A204.1 (cell line): ENCODE measurements at regions not wholly inside any gene's neighbourhood (a gene's known extent, or its start where the extent isn't known, plus 50 kb on each side); places are given as distances from the start of the nearest gene placed in this dataset.
A peak's percentile ranks its signal among the peaks of the same experiment; 100 is the strongest.

Source experiments
- FAIRE-seq: peaks from 2 replicates; lab custom pipeline; 2012; peaks lifted over from hg19 to GRCh38; lab: Jason Lieb, UNC

DNA sequence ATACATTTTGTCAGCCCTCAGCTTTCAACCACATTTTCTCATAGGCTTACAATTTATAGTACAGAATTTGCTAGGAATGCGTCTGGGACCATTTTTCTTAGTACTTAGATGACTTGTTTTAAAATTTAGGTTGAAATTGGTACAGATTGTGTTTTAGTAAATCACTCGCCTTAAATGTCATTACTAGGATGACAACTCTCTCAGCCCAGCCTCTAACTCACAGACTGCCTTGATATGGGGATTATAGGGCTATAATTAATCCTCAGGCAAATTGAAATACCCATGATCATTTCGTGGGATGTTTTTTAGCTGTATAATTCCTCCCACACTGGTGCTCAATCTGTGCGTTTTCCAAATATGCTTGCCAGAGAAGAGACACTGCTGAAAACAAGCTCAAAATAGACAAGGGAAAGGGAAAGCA is 299.7 kb upstream of the AKR1E2 start:
- FAIRE-seq = no peak

- FAIRE-seq = no peak
Observed at GRCh38 chr10:4525103-4525502, 300.9 kb upstream of the AKR1E2 start.

DNA sequence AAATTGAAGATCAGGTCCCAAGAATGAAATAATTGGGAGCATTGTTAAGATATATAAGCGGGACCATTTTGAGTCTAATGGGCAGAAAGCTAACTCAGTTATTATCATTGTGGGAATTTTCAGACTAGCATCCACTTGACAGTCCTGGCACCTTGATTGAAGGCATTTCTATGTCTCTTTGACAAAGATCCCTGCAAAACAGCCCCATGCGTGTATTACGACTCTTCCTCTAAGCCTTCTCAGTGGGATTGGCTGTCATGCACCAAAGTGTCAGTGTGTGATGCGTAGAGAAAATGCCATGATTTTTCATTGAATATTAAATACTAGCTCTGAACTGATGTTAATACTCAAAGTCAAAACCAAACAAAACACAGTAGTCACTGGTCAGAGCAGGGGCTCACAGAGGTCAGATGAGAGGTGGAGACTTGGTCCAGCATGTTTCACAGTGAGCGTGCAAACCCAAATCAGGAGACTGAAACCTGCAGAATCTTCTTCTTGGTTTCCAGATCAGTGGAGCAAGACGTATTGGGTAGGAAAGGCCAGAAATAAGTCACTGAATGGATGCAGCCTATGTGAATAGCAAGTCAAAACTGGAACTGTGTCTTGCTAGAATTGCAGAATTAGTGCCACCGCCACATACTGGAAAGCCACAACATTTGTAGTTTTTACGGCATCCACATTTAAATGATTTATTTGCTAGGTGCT is 303.6 kb upstream of the AKR1E2 start:
- no peak for FAIRE-seq

DNA sequence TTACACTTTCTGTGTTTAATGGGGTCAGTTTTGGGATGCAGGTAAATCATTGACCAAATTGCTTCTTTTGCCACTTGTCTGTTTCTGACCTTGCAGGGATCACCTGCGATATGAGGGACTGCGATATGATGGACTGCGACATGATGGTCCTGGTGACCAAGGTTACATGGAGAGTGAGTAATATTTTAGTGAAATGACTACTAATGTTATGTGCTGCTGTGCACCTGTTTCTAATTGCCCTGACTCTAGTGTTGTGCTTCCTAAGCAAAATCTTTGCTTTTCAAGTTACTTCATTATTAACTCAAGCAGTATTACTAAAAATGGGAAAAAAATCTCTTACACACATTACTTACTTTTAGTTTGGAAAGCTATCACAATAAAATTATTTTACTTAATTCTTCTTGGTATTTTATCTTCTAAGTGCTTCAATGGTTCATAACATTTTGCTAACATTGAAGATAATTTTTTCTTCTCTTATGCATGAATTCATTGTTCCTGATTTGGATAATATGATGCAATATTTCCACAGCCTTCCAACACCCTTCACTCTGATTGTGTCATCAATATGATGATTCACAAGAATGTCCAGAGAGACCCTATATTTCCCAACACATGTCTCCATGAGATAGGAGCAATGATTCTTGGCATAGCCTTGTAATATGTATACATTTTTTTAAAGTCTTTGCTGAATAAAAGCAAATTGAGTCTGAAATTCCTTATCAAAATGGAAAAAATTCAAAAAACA is 306.2 kb upstream of the AKR1E2 start:
- no peak for FAIRE-seq

- FAIRE-seq = no peak
Observed at GRCh38 chr10:4517746-4518145, 308.3 kb upstream of the AKR1E2 start.

DNA sequence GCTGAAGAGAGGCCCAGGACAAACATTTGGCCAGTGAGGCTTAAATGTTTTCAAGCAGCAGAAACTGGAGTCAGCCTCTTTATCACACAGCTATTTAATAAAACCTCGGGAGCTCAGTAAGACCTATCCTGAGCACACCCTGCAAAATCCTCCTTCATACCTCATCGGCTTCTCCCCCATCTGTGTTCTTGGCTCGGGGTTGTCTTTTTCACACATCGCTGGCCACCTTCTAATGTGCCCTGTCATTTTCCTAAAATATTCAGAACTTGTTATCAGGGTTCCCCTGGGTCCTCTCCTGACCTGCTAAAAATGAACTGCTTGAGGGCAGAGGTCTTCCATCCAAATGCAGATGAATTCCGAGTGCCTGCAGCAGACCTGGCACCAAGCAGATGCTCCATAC is 310.3 kb upstream of the AKR1E2 start:
- FAIRE-seq = no peak

- no peak for FAIRE-seq
Observed at GRCh38 chr10:4514445-4515108, 311.4 kb upstream of the AKR1E2 start.

DNA sequence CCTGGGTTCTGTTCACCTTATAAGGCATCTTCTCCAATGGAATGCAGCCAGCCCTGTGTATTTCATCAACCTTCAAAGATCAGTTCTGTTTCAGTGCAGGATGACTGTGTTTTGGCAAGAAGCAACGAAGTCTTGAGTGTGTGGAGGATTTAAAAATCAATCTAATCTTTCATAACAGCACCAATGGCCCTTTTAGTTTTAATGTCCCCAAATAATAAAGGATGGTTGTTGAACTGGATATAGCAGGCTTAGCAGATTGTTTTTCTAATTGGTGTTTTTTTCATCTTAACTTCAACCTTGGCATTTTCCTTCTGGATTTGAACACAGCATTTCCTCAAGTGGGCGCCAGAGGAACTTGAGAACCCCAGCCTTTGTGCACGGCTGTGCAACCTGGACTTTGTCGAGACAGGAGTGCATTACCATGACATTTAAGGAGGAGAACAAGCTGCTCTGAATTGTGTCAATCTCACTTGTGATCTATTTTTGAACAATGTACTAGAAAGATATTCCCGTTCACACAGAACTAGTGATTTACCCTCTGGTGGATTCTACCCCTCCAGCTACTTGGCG is 313.3 kb upstream of the AKR1E2 start:
- peak; percentile 60 for FAIRE-seq

- FAIRE-seq = no peak
Observed at GRCh38 chr10:4512196-4512595, 313.8 kb upstream of the AKR1E2 start.

GRCh38 chr10:4511509-4511908 is 314.5 kb upstream of the AKR1E2 start:
- FAIRE-seq = no peak

GRCh38 chr10:4509405-4509804 is 316.6 kb upstream of the AKR1E2 start:
- FAIRE-seq = no peak

GRCh38 chr10:4506095-4506494 is 319.9 kb upstream of the AKR1E2 start:
- FAIRE-seq = no peak

DNA sequence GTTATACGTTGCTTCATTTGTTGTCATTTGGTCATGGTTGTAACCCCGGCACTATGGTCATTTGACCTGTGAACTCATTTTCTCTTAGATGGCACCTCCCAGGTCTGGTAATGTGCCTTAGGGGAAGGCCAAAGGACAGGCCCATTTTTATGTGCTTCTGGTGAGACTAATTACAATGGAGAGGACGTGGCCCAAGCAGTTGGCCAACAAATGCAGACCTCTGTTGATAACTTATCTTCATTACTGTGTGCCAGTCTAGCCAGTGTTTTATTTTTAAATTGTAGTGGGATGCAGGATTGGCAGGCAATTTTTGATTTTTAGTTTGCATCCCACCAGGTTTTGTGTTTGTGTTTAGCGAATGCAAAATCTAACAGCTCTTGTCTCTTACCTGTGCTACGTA is 321.5 kb upstream of the AKR1E2 start:
- FAIRE-seq = no peak

DNA sequence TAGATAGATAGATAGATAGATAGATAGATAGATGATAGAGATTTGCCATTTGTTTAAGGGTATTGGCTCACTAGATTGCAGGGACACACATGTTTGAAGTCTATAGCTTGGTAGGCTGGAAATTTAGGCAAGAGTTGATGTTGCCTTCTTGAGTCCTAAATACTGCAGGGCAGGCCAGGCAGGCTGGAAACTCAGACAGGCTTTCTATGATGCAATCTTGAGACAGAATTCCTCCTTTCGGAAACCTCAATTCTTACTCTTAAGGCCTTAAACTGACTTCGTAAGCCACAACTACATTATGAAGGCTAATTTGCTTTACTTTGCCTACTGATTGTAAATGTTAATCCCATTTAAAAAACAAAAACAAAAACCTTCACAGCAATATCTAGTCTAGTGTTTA is 322.9 kb upstream of the AKR1E2 start:
- FAIRE-seq = no peak

- no peak for FAIRE-seq
Observed at GRCh38 chr10:4501306-4501705, 324.7 kb upstream of the AKR1E2 start.

DNA sequence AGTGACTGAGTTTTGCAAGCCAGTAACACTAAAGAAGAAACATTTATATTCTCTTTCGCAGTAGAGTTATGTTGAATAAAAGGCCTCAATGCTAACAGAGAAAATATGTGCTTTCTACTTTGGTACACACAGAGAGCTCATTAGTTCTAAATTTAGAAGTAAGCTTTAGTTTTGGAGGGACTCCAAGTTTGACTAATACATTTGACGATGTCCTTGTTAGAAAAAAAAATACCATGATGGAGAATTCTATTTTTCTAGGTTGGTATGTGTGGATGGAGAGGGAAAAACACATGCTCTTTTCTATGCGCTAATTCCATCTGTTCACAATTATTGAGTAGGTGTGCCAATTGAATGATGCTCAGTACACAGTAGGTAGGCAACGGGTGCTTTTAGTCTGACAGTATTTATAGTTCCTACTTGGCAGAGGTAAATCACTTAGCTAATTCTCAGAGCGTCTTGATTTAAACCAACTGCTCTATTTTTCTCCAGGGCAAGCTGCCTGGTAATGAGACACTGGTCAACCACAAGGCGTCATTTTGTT is 327.2 kb upstream of the AKR1E2 start:
- FAIRE-seq = no peak

DNA sequence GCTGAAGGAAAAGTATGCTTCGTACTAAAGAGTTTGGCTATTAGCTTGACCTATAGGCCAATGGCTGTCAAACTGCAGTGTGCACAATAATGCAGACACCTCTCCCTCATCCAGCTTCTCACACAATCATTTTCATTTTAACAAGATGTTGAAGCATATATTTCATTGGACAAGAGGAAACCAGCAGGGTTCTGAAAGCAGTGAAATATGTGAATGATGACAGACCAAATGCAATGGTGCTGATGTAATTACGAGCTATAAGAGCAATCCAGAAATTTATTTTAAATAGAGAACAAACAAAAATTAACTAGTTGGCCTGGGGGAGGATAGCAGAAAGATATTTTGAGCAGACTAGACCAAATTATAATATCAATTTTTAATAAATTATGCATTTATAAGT is 331.5 kb upstream of the AKR1E2 start:
- no peak for FAIRE-seq

- no peak for FAIRE-seq
Observed at GRCh38 chr10:4492202-4492601, 333.8 kb upstream of the AKR1E2 start.

GRCh38 chr10:4488904-4489303 is 337.1 kb upstream of the AKR1E2 start:
- FAIRE-seq = no peak

DNA sequence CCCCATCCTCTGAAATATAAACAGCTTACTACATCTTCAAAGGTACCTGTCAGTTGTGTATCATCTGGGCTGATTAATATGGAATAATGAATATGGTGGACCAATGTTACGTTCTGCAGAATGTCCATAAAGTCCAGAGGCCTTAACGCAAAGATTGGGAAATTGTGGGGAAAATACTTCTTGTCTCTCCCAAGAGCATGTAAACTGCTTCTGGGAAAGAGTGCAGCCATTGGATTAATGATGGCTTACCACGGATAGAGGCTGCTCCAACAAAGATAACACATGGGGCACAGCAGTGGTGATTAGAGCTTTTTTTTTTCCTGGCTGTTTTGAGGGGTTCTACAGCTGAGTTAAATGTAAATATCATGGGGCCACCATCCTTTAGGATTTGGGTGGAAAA is 340.4 kb upstream of the AKR1E2 start:
- FAIRE-seq = no peak

DNA sequence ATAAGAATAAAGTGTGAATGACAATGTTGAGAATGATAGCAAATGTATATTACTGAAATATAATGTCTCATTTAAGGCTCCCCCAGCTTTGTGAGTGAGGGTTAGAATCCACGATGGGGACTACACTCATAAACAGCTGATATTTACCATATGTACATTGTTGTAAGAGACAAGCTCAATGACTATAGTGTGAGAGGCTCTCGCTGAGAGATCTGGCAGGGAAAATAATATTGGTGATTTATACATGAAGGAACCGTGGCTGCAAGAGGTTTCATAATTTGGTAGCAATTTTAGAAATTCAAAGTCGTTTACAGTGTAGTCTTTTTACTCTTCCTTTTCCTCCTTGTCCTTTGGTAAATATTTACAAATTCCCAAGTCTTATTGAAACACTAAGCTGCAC is 342.2 kb upstream of the AKR1E2 start:
- FAIRE-seq = no peak

- FAIRE-seq = no peak
Observed at GRCh38 chr10:4482659-4483058, 343.3 kb upstream of the AKR1E2 start.

GRCh38 chr10:4481192-4481591 is 344.8 kb upstream of the AKR1E2 start:
- no peak for FAIRE-seq
